NCI-H2029 treated with DMSO at 0.1 percent for 48 hours (cell line): ENCODE measurements at regions not wholly inside any gene's neighbourhood (a gene's known extent, or its start where the extent isn't known, plus 50 kb on each side); places are given as distances from the start of the nearest gene placed in this dataset.

ENCODE experiments used
- DNase-seq: peaks from one replicate; lab custom pipeline; 2025; lab: John Stamatoyannopoulos, UW

- no peak for DNase-seq
These were observed 151.4 kb upstream of the ETV3 start for GRCh38 chr1:157289424-157290105.

DNA sequence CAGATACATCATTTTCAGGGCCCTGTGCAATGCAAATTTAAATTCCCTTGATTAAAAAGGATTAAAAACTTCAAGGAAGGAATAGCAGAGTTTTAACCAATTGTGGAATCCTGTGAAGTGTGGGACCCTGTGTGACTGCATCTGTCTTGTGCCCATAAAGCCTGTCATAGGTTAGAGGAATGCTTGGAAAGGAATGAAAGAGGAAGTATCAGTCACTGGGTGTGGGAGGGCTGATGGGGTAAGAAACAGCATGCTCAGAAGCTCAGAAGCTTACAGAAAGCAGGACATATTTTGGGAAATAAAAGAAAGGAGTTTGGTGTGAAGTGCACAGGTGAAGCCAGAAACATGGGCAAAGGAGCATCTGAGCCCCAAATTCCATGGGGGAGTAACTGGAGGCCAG lies 150.8 kb upstream of the ETV3 start:
- DNase-seq = no peak

DNA sequence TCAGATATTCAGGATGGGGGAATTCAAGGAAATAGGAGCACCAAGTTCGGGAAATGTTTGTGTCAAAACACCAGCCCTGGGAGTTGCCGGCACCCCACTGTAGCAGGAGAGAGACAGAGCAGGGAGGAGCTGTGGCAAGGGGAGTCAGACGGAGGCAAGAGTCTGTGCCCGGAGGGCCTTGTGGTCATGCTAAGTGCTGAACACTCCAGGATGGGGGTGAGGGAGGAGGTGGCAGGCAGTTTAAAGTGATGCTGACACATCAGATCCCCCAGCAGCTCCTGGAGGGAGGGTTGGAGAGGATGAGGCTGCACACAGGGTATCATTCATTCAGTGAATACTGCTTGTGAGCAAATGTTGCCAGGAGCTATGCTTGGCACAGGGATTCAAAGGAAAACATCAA lies 150.3 kb upstream of the ETV3 start:
- DNase-seq = no peak

DNA sequence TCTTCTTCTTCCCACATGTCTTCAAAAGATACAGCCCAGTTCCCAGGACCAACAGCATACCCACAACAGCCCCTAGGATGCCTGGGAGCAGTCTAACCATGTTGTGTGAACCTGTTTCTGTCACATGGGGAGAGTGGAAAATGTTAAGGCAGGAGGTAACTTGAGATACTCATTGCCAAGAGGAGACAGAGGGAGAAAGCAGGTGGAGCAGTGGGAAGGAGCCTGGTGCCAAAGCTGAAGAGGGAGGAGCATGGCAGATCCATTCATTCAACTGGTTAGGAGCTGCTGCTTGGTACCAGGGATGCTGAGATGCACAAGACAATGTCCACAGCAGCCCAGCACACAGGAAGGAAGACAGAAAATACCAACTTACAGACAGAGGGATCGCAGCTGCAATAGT lies 149.8 kb upstream of the ETV3 start:
- no peak for DNase-seq

DNA sequence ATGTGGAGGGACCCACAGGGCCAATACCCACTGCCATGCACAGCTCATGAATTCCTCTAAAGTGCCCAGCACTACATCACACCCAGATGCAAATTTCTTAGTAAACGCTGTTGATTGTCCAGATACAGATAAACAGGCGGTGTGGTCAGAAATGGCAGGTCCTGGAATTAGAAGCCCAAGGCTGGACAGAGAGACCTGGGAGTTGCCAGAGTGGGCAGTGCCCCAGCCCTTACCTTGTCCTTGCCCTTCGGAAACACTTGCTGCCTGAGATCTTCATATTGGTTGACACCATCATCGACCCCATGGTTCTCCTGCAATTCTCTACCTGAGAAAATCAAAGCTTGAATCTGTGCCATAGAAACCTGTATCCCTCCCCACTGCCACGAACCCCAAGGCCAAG lies 149.3 kb upstream of the ETV3 start:
- DNase-seq = no peak

GRCh38 chr1:157286646-157287420 lies 148.6 kb upstream of the ETV3 start:
- DNase-seq = no peak

- no peak for DNase-seq
These were observed 147.9 kb upstream of the ETV3 start for GRCh38 chr1:157286096-157286495.

DNA sequence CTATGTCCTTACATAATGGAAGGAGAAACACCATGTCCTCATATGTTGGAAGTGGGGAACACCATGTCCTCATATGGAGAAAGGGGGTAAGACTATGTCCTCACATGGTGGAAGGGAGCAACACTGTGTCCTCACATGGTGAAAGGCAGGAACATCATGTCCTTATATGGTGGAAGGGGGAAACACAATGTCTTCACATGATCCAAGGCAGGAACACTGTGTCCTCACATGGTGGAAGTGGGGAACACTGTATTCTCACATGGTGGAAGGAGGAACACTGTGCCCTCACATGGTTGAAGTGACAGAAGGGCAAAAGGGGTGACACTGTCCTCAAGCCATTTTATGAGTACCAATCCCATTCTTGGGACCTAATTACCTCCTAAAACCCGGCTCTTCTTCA lies 146.3 kb upstream of the ETV3 start:
- DNase-seq = no peak

DNA sequence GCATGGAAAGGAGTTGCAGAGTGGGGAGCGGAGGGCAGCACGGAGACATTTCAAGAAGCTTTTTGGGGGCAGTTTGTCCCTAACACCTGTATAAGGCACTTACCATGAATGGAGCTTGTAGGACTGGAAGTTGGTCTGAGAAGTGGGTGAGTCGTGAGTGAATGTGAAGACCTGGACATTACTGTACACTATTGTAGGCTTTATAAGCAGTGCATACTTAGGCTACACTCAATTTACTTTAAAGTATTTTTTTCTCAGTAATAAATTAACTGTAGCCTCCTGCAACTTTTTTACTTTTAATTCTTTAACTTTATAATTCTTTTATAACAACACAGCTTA lies 141.6 kb upstream of the ETV3 start:
- DNase-seq = no peak

GRCh38 chr1:157279138-157279801 lies 141.1 kb upstream of the ETV3 start:
- no peak for DNase-seq

DNA sequence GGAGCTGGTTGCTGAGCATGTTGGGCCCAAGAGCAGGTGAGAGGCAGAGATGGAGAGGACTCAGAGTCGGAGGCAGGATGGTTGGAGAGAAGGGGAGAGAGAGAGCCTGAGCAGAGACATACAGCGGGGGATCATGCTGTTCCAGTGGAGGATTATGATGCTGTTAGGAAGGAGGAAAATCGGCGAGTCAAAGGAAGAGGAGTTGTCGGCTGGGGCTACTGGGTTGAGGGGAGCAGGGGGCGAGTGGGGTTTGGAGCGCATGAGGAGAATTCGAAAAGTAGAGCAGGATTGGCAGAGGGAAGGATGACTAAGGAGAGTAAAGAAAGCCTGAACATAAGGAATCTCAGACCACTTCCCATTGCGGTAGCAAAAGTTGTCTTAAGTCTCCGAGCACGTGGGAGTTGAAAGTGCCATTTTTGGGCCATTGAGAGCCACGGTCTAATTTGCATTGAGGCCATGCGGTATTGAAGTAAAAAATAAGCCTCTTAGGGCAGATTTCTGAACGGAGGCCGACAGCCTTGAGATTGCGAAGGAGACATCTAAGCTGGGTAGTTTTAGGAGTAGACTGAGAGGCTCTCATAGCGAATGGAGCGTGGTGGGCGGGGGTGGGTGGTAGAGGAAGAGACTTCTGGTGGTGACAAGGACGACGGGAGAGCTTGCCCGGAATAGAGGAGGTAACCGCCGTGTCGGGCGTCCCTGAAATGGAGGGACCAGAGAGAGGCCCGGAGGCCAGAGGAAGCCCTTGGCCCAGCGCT lies 140.4 kb upstream of the ETV3 start:
- DNase-seq = no peak

DNA sequence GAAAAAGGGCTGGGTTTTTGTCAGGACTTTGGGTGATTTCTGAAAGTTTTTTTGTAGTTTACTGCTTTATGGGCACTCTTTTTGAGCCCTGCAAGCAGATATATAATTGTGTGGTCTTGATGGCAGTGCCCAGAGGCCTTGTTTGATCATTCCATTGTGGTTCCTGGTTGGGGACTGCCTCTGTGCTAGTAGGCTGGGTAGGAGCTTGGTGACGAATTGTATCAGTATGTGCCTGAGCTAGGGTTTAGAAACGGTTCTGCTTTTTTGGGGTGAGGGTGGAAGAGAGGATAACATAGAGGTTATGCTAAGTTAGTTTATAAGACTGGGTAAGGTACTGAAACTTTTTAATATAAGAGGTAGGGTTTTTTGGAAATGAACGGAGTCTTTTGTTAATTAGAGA lies 139.7 kb upstream of the ETV3 start:
- no peak for DNase-seq

GRCh38 chr1:157277281-157277680 lies 139.1 kb upstream of the ETV3 start:
- DNase-seq = no peak

DNA sequence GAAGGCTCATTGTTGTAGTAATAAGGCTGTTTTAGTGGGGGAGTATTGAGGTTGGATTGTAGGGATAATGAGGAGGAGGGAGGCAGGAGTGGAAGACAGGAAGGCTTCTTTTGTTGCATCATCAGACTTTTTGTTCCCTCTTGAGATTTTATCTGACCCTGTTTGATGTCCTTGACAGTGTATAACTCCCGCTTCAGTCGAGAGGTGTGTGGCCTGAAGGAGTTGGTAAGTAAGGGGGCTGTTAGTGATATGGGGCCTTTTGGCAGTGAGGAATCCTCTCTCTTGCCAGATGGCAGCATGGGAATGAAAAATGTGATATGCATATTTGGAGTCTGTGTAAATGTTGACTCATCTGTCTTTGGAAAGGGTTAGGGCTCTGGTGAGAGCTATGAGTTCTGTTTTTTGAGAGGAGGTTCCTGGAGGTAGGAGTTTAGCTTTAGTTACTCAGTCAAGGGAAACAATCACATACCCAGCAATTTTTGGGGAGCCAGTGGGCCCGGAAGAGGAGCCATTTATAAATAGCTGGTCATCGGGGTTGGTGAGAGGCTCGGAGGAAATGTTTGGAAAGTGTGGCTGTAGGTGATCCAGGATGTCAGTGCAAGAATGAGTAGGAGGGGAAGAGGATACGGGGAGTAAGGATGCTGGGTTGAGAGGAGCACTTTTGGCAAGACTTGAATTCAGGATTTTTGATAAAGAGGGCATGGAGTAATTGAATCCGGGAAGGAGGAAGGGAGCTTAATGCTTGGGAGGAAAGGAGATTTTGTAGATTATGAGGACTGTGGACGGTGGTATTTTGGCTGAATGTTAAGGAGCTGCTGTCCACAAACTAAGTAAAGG lies 136.7 kb upstream of the ETV3 start:
- DNase-seq = no peak

- DNase-seq = no peak
These were observed 134.7 kb upstream of the ETV3 start for GRCh38 chr1:157272729-157273524.

DNA sequence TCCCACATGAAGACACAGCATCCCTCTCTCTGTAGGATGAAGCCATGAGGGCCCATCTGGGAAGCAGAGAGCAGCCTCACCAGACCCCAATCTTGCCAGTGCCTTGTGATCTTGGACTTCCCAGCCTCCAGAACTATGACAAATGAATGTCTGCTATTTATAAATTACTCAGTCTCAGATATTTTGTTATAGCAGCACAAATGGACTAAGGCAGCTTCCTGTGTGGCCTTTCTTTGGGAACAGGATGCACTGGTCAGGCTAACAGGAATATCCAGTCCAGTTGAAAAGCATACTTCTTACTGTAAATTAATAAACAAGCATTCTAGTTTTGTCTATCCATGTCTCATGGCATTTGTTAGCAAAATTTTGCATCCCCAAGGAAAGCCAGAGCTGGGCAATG lies 134.1 kb upstream of the ETV3 start:
- DNase-seq = no peak

DNA sequence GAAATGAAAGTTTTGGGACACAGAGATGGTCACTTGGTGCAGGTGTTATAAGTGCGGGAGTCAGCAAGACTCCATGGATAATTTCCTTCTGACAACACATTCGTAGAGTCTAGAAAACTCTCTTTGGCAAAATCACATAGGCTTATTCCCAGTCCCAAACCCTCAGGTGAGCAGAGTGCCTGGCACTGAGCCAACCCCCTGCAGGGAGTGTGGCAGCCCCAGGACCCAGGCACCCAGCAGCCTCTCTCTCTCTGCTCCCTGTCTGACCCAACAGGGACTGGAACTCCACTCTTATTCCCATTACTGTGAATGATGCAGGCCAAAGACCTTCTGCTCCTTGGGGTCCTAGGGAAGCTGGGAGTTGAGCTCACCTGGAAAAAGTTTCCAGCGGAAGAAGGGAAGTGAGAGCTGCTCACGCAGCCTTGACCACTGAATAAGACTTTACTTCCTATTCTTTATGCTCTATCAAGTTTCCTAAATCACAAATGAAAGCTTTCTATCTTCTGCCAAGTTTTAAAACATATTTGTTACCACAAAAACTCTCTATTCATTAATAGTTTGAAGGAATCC lies 132.6 kb upstream of the ETV3 start:
- no peak for DNase-seq

GRCh38 chr1:157269656-157270375 lies 131.6 kb upstream of the ETV3 start:
- no peak for DNase-seq

DNA sequence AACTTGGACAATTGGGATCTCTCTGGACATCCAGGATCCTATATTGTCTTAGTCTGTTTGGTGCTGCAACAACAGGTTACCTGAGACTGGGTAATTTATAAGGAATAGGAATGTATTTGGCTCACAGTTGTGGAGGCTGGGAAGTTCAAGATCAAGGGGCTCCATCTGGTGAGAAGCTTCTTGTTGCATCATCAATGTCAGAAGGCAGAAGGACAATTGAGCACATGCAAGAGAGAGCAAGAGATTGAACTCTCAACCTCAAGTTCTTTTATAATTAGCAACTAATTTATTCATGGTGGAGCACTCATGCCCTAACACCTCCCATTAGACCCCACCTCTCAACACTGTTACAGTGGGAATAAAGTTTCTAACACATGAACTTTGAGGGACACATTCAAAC lies 124.7 kb upstream of the ETV3 start:
- no peak for DNase-seq

GRCh38 chr1:157262422-157262821 lies 124.2 kb upstream of the ETV3 start:
- DNase-seq = no peak
